Loucy (cell line): ENCODE measurements at regions not wholly inside any gene's neighbourhood (a gene's known extent, or its start where the extent isn't known, plus 50 kb on each side); places are given as distances from the start of the nearest gene placed in this dataset.

Experiments used
- H2AFZ ChIP-seq: fragments of 200-600 bp; sonication (generic); 2 replicates; pipeline ENCODE4 v1.6.0; 2016; ENCODE audit warnings: antibody characterized with exemption, mild to moderate bottlenecking, low read length, moderate library complexity
- H3F3A ChIP-seq: fragments of 200-600 bp; 2 replicates; pipeline ENCODE4 v1.6.0; 2016; ENCODE audit warnings: antibody characterized with exemption, low read depth, mild to moderate bottlenecking
- H3K27me3 ChIP-seq: fragments of 200-600 bp; sonication (generic); 2 replicates; pipeline ENCODE4 v1.6.1; 2014; ENCODE audit warnings: low read length, mild to moderate bottlenecking; ENCODE audit not compliant: insufficient read depth, poor library complexity, severe bottlenecking
- H3K36me3 ChIP-seq: fragments of 200-600 bp; sonication (generic); 2 replicates; pipeline ENCODE4 v1.6.1; 2016; ENCODE audit warnings: low read length; ENCODE audit not compliant: insufficient read depth
- H3K4me1 ChIP-seq: fragments of 200-600 bp; sonication (generic); 2 replicates; pipeline ENCODE4 v1.5.1; 2014; ENCODE audit warnings: low read length, mild to moderate bottlenecking; ENCODE audit not compliant: insufficient read depth, poor library complexity, severe bottlenecking
- H3K4me2 ChIP-seq: fragments of 200-600 bp; sonication (generic); 2 replicates; pipeline ENCODE4 v1.6.0; 2014; ENCODE audit warnings: antibody characterized with exemption, low read length, low read depth, mild to moderate bottlenecking; ENCODE audit not compliant: poor library complexity, severe bottlenecking
- H3K4me3 ChIP-seq: fragments of 200-600 bp; sonication (generic); 2 replicates; pipeline ENCODE4 v1.5.1; 2014; ENCODE audit warnings: low read length, mild to moderate bottlenecking, mixed read lengths; ENCODE audit not compliant: poor library complexity, severe bottlenecking
- H3K79me2 ChIP-seq: fragments of 200-600 bp; sonication (generic); 2 replicates; pipeline ENCODE4 v1.6.1; 2014; ENCODE audit warnings: low read length; ENCODE audit not compliant: insufficient read depth
- H3K9ac ChIP-seq: fragments of 200-600 bp; sonication (generic); 2 replicates; pipeline ENCODE4 v1.6.0; 2014; ENCODE audit warnings: mild to moderate bottlenecking, low read depth, low read length, moderate library complexity; ENCODE audit not compliant: poor library complexity, severe bottlenecking
- H3K9me2 ChIP-seq: fragments of 200-600 bp; sonication (generic); replicated peaks from 2 replicates; pipeline ENCODE4 v1.6.1; 2016; ENCODE audit warnings: low read depth, low read length, mixed read lengths
- H3K9me3 ChIP-seq: fragments of 200-600 bp; sonication (generic); 2 replicates; pipeline ENCODE4 v1.6.1; 2014; ENCODE audit warnings: mild to moderate bottlenecking, antibody characterized with exemption, low read length, low read depth; ENCODE audit not compliant: insufficient read depth
- H4K20me1 ChIP-seq: fragments of 200-600 bp; sonication (generic); 2 replicates; pipeline ENCODE4 v1.6.0; 2014; ENCODE audit warnings: antibody characterized with exemption, low read length, mild to moderate bottlenecking; ENCODE audit not compliant: insufficient read depth, poor library complexity, severe bottlenecking
- EZH2phosphoT487 ChIP-seq: fragments of 200-600 bp; IDR thresholded peaks from 2 replicates; pipeline ENCODE4 v1.6.1; 2018; ENCODE audit warnings: antibody characterized with exemption, mild to moderate bottlenecking, moderate library complexity, borderline replicate concordance
- TF ChIP-seq, protein P1 (sequence below): fragments of 200-600 bp; sonication (generic); conservative IDR thresholded peaks from 2 replicates; pipeline ENCODE4 v1.5.1; 2014; ENCODE audit warnings: mild to moderate bottlenecking, antibody characterized with exemption, low read length

- Histone ChIP-seq H3K4me3 (no peak overlapping the region), H4K20me1 (no peaks in the 10 kb centered on the region), H3K9me2 (no peaks in the 10 kb centered on the region), H3K9me3 (0 out of 2 replicates have a peak, but pooled peaks cover 4% of the 10 kb centered on the region), H3K9ac (no peak overlapping the region), H2AFZ (no peak overlapping the region), H3K4me2 (no peak overlapping the region), H3K27me3 (no peaks in the 10 kb centered on the region), H3K79me2 (no peaks in the 10 kb centered on the region), H3K36me3 (no peaks in the 10 kb centered on the region), H3F3A (no peaks in the 10 kb centered on the region), H3K4me1 (no peaks in the 10 kb centered on the region)
- no peak for TF ChIP-seq EZH2phosphoT487
- TF ChIP-seq, protein P1, sequence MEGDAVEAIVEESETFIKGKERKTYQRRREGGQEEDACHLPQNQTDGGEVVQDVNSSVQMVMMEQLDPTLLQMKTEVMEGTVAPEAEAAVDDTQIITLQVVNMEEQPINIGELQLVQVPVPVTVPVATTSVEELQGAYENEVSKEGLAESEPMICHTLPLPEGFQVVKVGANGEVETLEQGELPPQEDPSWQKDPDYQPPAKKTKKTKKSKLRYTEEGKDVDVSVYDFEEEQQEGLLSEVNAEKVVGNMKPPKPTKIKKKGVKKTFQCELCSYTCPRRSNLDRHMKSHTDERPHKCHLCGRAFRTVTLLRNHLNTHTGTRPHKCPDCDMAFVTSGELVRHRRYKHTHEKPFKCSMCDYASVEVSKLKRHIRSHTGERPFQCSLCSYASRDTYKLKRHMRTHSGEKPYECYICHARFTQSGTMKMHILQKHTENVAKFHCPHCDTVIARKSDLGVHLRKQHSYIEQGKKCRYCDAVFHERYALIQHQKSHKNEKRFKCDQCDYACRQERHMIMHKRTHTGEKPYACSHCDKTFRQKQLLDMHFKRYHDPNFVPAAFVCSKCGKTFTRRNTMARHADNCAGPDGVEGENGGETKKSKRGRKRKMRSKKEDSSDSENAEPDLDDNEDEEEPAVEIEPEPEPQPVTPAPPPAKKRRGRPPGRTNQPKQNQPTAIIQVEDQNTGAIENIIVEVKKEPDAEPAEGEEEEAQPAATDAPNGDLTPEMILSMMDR = no peak
Observed at GRCh38 chr4:154036856-154037255, 248.0 kb upstream of the SFRP2 start.

GRCh38 chr4:154035341-154035740 lies 246.5 kb upstream of the SFRP2 start:
- no peak overlapping the region for H2AFZ ChIP-seq
- H3K9ac ChIP-seq = no peak overlapping the region
- no peaks in the 10 kb centered on the region for H4K20me1 ChIP-seq
- H3K4me3 ChIP-seq = no peak overlapping the region
- H3K79me2 ChIP-seq = no peaks in the 10 kb centered on the region
- no peaks in the 10 kb centered on the region for H3F3A ChIP-seq
- no peaks in the 10 kb centered on the region for H3K27me3 ChIP-seq
- no peaks in the 10 kb centered on the region for H3K9me2 ChIP-seq
- 0 out of 2 replicates have a peak, but pooled peaks cover 4% of the 10 kb centered on the region for H3K9me3 ChIP-seq
- H3K36me3 ChIP-seq = no peaks in the 10 kb centered on the region
- no peak overlapping the region for H3K4me2 ChIP-seq
- no peaks in the 10 kb centered on the region for H3K4me1 ChIP-seq
- TF ChIP-seq EZH2phosphoT487 = no peak
- TF ChIP-seq, protein P1 = no peak

DNA sequence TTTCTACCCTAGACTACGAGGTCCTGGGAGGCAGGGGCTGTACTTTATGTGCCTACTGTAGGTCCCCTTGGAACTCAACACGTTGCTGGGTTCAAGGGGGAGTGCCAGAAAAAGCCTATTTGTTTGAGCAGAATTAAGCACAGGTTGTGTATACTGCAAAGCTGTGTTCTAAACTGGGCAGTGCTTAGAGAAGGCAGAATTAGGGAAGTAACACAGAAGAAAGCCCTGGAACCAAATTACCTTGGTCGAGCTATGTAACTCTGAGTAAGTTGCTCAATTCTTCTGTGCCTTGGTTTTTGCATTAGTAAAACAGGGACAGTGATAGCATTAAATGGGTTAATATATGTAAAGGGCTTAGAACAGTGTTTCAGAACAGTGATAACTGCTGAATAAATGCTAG lies 245.0 kb upstream of the SFRP2 start:
- Histone ChIP-seq H3K4me2 (no peak overlapping the region), H4K20me1 (no peaks in the 10 kb centered on the region), H3F3A (no peaks in the 10 kb centered on the region), H3K4me1 (no peaks in the 10 kb centered on the region), H3K27me3 (no peaks in the 10 kb centered on the region), H3K9me3 (0 out of 2 replicates have a peak, but pooled peaks cover 4% of the 10 kb centered on the region), H3K36me3 (no peaks in the 10 kb centered on the region), H3K4me3 (no peak overlapping the region), H3K79me2 (no peaks in the 10 kb centered on the region), H3K9me2 (no peaks in the 10 kb centered on the region), H3K9ac (no peak overlapping the region), H2AFZ (no peak overlapping the region)
- TF ChIP-seq, protein P1 = no peak
- TF ChIP-seq EZH2phosphoT487 = no peak
